ENCODE measurements at regions not wholly inside any gene's neighbourhood (a gene's known extent, or its start where the extent isn't known, plus 50 kb on each side); places are given as distances from the start of the nearest gene placed in this dataset.

- no peak for TF ChIP-seq POLR2A (IDR thresholded peaks at IDR 0.05)
- TF ChIP-seq CTCF (IDR thresholded peaks at IDR 0.05), result no peak
These were observed 104.2 kb downstream of the HSFY1 start for GRCh38 chrY:18650746-18651145.

Data from testis (tissue), 2 donors.